NCI-H2227 (cell line): ENCODE measurements at regions not wholly inside any gene's neighbourhood (a gene's known extent, or its start where the extent isn't known, plus 50 kb on each side); places are given as distances from the start of the nearest gene placed in this dataset.
"Not testable (repeated sequence)": the region's sequence is repeated elsewhere in the genome, so short reads cannot be mapped to it uniquely, and the experiment has no call there.

ENCODE experiments used
- DNase-seq: peaks from one replicate; lab custom pipeline; 2025; ENCODE audit not compliant: unreplicated experiment; lab: John Stamatoyannopoulos, UW

- DNase-seq = no peak
These were observed 381.9 kb upstream of the CCL2 start for GRCh38 chr17:33873201-33873617.

DNA sequence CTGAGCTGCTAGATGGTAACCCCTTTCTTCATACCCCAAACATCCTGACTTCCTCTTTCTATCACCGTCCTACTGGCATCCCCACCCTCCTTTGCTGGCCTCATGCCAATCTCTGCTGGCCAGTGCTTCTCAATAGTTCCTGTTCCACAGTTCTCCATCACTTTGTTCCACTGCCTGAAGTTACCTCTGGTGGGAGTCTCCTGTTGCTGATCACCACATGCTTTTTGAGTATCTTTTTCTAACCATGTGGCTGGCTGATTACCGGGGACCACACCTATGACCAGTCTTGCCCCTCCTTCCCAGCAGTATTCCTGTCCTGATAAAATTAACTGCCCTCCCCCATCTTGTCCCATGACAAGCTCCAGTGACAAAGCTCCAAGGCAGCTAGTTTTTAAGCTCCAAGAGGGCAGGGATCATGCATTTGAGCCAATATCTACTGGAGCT, 380.4 kb upstream of the CCL2 start:
- no peak for DNase-seq

DNA sequence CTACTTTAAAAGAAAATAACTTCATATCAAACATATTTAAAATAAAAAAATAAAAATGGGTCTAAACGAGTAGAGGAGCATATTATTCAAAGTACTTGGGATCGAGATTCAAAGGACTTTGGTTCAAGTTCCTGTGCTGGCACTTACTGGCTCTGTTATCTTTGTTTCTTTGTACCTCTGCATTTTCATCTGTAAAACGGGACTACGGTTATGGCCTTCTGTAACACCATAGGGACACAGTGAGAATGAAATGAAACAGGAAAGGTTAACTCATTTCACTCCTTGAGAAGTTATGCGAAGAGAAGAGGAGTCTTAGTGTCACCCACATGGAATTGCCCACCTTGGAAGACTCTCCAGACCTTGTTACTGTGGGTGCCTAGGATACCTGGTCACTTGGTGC, 379.1 kb upstream of the CCL2 start:
- DNase-seq = no peak

GRCh38 chr17:33882273-33882672, 372.8 kb upstream of the CCL2 start:
- DNase-seq = not testable (repeated sequence)

- DNase-seq = not testable (repeated sequence)
These were observed 372.4 kb upstream of the CCL2 start for GRCh38 chr17:33882677-33883076.

GRCh38 chr17:33888455-33888854, 366.6 kb upstream of the CCL2 start:
- DNase-seq = no peak

- no peak for DNase-seq
These were observed 366.0 kb upstream of the CCL2 start for GRCh38 chr17:33889040-33889439.

- DNase-seq = no peak
These were observed 365.3 kb upstream of the CCL2 start for GRCh38 chr17:33889766-33890165.

DNA sequence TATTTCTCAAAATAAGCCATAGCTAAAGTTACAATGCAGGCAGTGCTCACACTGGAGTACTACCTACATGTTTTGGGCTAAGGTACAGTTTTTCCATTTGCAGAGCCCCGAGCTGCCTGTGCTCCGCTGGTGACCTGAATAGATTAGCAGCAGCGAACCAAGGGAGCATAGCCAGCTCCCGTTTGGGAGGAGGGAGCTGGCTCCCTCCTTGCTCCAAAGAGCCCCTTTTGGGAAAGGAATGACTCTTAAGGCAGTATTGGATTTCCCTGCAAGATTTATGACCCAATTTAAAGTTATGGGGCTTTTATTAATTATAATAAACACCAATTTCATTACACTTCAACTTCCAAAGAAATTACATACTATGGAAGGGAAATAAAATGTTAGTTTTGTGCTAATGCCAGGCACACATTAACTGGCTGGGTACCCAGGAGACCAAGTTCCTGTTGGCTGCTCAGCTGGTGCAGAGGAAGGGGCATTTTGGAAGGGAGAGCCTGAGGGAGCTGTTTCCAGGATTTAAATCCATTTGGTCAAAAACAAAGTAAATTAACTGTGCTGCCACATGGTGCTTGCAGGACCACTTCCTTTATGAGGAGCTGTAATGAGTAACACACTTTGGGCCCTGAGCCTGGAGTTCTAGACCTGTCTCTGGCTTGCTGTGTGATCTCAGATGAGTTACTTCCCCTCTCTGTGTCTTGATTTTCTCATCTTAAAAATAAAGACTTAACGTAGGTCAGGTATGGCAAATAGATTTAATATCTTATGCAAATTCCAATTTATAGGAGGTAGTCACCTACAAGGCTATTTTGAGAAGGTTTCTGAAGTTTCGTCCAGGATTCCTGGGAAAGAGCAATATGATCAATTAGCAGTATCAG, 362.1 kb upstream of the CCL2 start:
- DNase-seq = no peak

GRCh38 chr17:33895491-33895890, 359.6 kb upstream of the CCL2 start:
- no peak for DNase-seq

- DNase-seq = no peak
These were observed 358.8 kb upstream of the CCL2 start for GRCh38 chr17:33896263-33896662.

GRCh38 chr17:33901085-33901484, 354.0 kb upstream of the CCL2 start:
- DNase-seq = no peak

DNA sequence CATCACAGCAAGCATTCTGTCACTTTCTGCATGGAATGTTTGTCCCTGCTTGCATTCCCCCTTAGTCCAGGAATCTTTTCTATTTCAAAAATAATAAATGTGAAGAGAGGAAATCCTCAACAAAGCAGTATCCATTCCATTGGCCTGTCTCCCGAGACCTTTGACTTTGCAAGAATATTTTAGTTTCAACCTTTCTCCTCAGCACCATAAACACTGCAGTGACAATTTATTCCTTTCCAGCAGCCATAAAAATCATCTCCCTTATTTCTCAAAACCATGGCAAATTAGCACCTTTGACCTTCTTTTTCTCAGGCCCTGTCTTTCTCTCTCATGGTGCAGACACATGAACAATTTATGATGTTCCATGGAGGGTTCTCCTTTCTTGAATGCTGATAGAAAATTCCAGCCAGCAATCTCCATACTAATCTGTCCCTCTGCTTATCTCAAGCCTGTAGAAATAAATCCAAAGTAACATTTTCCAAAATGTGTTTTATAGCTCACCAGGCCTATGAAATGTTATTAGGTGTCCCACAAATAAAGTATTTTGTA, 352.1 kb upstream of the CCL2 start:
- DNase-seq = no peak

DNA sequence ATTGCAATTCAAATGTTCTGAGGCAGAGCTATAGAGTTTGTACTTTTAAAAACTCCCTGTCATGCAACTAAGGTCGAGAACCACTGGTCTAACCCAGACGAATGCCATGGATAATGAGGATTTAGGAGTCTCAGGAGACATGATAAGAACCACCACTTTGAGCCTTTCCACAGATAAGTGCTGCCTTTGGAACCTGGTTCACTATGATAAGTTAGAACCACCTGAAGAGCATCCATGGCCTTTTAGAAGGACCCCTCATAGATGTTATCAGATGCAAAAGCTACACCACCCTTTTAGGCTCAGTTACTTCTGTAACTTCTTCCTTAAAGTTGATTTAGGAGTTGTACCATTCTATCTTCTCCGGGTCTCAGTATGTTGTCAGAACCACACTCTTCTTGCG, 350.6 kb upstream of the CCL2 start:
- no peak for DNase-seq

DNA sequence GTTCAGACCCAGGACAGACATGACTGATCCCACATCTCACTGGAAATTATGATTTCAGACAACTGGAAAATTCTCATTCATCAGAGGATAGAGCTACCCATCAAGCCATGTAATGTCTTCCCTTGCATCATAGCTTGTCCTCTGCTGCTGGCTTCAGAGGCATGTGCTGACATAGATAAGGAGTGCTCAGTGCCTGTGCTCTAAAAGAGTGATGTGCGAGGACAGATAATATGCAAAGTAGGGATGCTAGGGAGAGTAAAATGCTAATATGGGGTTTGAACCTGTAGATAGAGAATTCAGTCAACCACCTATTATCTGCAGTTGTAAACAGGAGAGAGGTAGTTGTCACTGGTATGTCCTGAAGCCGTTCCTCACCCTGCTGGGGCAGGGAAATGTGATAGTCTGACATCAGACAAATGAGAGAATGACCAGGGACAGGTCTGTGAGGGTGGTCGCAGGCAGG, 349.7 kb upstream of the CCL2 start:
- no peak for DNase-seq

DNA sequence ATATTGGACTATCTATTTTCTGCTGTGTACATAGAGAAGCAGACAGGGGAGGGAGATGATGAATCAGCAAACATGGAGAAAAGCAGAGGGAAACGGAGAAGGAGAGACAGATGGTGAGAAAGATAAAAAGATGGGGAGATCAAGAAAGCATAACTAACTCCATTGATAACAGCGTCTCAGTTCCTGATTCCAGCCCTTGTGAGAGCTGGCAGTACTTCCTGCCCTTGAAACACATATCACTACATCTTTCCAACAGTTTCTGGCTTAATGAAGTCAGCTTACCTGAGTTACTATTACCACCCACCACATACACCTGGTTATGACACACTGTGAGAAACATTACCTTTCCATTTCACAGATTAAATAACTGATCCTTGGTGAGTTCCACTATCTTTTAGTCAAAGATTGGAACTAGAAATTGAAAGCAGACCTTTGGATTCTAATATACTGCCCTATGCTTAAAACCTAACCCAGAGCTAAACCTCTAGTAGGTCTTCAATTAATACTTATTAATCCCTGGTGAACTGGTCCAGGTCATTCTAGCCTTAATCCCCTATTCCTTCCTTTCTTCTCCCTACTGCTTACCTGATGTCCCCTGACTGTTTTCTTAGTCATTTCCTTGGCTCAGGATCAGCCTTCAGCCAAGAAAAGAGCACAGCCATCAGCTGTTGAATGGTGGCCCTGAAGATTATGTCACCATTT, 346.6 kb upstream of the CCL2 start:
- no peak for DNase-seq

- DNase-seq = no peak
These were observed 344.8 kb upstream of the CCL2 start for GRCh38 chr17:33910200-33910857.

DNA sequence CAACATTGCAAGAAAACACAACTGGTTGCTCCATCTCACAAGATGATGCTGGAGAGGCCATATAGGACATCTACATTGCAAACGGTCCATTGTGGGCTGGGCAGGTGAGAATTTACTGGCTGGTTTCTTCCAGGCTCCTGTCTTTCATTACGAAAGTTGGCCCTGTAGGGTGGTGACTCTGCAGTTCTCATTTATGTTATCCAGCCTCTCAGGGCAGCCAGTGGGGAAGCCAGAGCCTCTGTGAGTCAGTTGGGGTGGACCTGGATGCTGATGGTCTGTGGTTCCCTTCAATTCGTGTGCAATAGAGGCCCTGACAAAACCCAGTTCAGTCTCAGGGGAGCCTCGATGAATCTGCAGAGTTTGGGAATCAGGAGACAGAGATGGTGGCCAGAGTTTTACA, 341.0 kb upstream of the CCL2 start:
- no peak for DNase-seq

GRCh38 chr17:33922971-33923370, 332.1 kb upstream of the CCL2 start:
- no peak for DNase-seq

DNA sequence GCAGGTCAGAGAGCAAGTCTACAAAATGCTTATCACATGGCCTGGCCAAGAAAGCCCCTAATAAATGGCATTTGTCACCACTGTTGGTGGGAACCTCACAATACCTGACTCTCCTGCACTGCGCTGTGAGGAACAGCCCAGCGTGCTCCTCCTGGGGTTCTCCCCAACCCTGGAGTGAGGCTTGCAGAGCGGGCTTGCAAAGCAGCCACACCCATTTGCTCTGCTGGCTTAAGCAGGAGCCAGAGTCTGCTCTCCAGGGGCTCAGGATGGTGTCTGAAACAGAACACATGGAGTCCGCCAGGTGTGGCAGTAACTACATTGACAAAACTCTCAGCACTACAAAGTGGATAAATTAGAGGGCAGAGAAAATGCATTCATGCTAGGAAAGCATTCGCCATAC, 331.0 kb upstream of the CCL2 start:
- DNase-seq = no peak

DNA sequence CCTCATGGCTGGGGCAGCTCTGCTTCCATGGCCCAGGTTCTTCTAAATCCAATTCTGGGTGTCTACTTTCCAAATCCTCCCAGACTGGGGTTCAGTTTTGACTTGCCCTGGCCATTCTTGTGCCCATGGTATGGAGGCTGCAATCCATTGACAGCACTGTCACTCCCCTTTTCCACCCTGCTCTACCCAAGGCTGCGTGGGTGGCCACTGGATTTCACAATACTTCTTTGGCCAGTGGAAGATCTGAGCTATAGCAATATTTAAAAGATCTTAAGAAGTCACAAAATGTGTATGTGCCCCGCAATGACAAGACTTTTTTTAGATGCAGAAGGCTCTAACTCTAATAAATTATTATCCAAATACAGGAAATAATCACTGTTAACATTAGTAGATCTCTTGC, 329.4 kb upstream of the CCL2 start:
- DNase-seq = no peak
